22Rv1 (cell line): ENCODE measurements at regions not wholly inside any gene's neighbourhood (a gene's known extent, or its start where the extent isn't known, plus 50 kb on each side); places are given as distances from the start of the nearest gene placed in this dataset.

Source experiments
- CTCF ChIP-seq: fragments of 450-650 bp; IDR thresholded peaks from 2 replicates; pipeline ENCODE4 v1.5.1; 2017; ENCODE audit warnings: mild to moderate bottlenecking
- ZFX ChIP-seq: fragments of 450-650 bp; IDR thresholded peaks from 2 replicates; pipeline ENCODE4 v1.6.1; 2017; ENCODE audit warnings: antibody characterized with exemption, borderline replicate concordance

GRCh38 chr19:28619816-28620429 is 593.0 kb downstream of the UQCRFS1 start:
- no peak for TF ChIP-seq CTCF
- no peak for TF ChIP-seq ZFX
